SK-N-SH (cell line): ENCODE measurements at regions not wholly inside any gene's neighbourhood (a gene's known extent, or its start where the extent isn't known, plus 50 kb on each side); places are given as distances from the start of the nearest gene placed in this dataset.

Source experiments
- CTCF ChIP-seq: fragments of 200-600 bp; sonication (generic); IDR thresholded peaks from 2 replicates; pipeline ENCODE4 v1.6.1; 2017; ENCODE audit warnings: antibody characterized with exemption, mild to moderate bottlenecking, moderate library complexity
- JUND ChIP-seq: IDR thresholded peaks from 2 replicates; pipeline ENCODE4 v1.4.0; 2012
- MXI1 ChIP-seq: IDR thresholded peaks from 2 replicates; pipeline ENCODE4 v1.6.1; 2012; ENCODE audit warnings: mild to moderate bottlenecking, low read depth, low read length, improper control_type of control experiment

- TF ChIP-seq JUND (no peak), CTCF (no peak), MXI1 (no peak)
Observed at GRCh38 chr11:113564527-113565130, 89.4 kb upstream of the DRD2 start.
